ENCODE measurements at regions not wholly inside any gene's neighbourhood (a gene's known extent, or its start where the extent isn't known, plus 50 kb on each side); places are given as distances from the start of the nearest gene placed in this dataset.

- DNase-seq (ENCODE audit: low read depth in 1 of 2, low spot score in 1 of 2): no peak
- H3K27ac ChIP-seq (replicated peaks): no peak overlapping the region
These were observed 86.4 kb downstream of the ARL4C start for GRCh38 chr2:234410526-234410925.

GRCh38 chr2:234409590-234409989 lies 87.3 kb downstream of the ARL4C start:
- no peaks in the 10 kb centered on the region for H3K27me3 ChIP-seq (ENCODE audit: insufficient read depth, poor library complexity, severe bottlenecking)
- no peak overlapping the region for H3K4me3 ChIP-seq (replicated peaks; ENCODE audit: insufficient read depth, low read length)
- TF ChIP-seq REST (IDR thresholded peaks at IDR 0.05; ENCODE audit: insufficient replicate concordance, low read depth) (no peak), GABPA (IDR thresholded peaks at IDR 0.05; ENCODE audit: low read depth) (no peak)
- no peak for DNase-seq (ENCODE audit: low read depth in 1 of 2, low spot score in 1 of 2)
- no peak overlapping the region for H3K27ac ChIP-seq (replicated peaks)

More at GRCh38 chr2:234410526-234410925, 86.4 kb downstream of the ARL4C start:
- no peak overlapping the region for H3K4me3 ChIP-seq (replicated peaks; ENCODE audit: insufficient read depth, low read length)
- no peak for TF ChIP-seq CTCF (IDR thresholded peaks at IDR 0.05; ENCODE audit: insufficient read depth, low read length)
- TF ChIP-seq SPI1 (IDR thresholded peaks at IDR 0.05; ENCODE audit: borderline replicate concordance, low read depth): no peak
- TF ChIP-seq POLR2AphosphoS5 (IDR thresholded peaks at IDR 0.05; ENCODE audit: low read depth): no peak
- no peak for TF ChIP-seq REST (IDR thresholded peaks at IDR 0.05; ENCODE audit: insufficient replicate concordance, low read depth)
- no peak for TF ChIP-seq GABPA (IDR thresholded peaks at IDR 0.05; ENCODE audit: low read depth)
- no peaks in the 10 kb centered on the region for H3K27me3 ChIP-seq (ENCODE audit: insufficient read depth, poor library complexity, severe bottlenecking)

- TF ChIP-seq GABPA (IDR thresholded peaks at IDR 0.05; ENCODE audit: low read depth) (no peak), REST (IDR thresholded peaks at IDR 0.05; ENCODE audit: insufficient replicate concordance, low read depth) (no peak), CTCF (IDR thresholded peaks at IDR 0.05; ENCODE audit: insufficient read depth, low read length) (no peak), SPI1 (IDR thresholded peaks at IDR 0.05; ENCODE audit: borderline replicate concordance, low read depth) (no peak), POLR2AphosphoS5 (IDR thresholded peaks at IDR 0.05; ENCODE audit: low read depth) (no peak)
- Histone ChIP-seq H3K27me3 (ENCODE audit: insufficient read depth, poor library complexity, severe bottlenecking) (no peaks in the 10 kb centered on the region), H3K4me3 (replicated peaks; ENCODE audit: insufficient read depth, low read length) (no peak overlapping the region), H3K27ac (replicated peaks) (no peak overlapping the region)
- no peak for DNase-seq (ENCODE audit: low read depth in 1 of 2, low spot score in 1 of 2)
These were observed 90.8 kb downstream of the ARL4C start for GRCh38 chr2:234406085-234406484.

GRCh38 chr2:234405462-234405861 lies 91.4 kb downstream of the ARL4C start:
- TF ChIP-seq SPI1 (IDR thresholded peaks at IDR 0.05; ENCODE audit: borderline replicate concordance, low read depth) (no peak), POLR2AphosphoS5 (IDR thresholded peaks at IDR 0.05; ENCODE audit: low read depth) (no peak), CTCF (IDR thresholded peaks at IDR 0.05; ENCODE audit: insufficient read depth, low read length) (no peak), GABPA (IDR thresholded peaks at IDR 0.05; ENCODE audit: low read depth) (no peak), REST (IDR thresholded peaks at IDR 0.05; ENCODE audit: insufficient replicate concordance, low read depth) (no peak)
- no peak overlapping the region for H3K27ac ChIP-seq (replicated peaks)

More at GRCh38 chr2:234405462-234405861, 91.4 kb downstream of the ARL4C start:
- no peak for DNase-seq (ENCODE audit: low read depth in 1 of 2, low spot score in 1 of 2)
- Histone ChIP-seq H3K27me3 (ENCODE audit: insufficient read depth, poor library complexity, severe bottlenecking) (no peaks in the 10 kb centered on the region), H3K4me3 (replicated peaks; ENCODE audit: insufficient read depth, low read length) (no peak overlapping the region)
